SK-N-SH (cell line): ENCODE measurements at regions not wholly inside any gene's neighbourhood (a gene's known extent, or its start where the extent isn't known, plus 50 kb on each side); places are given as distances from the start of the nearest gene placed in this dataset.
A peak's percentile ranks its signal among the peaks of the same experiment; 100 is the strongest.

Experiments used
- CTCF ChIA-PET: fragments of 300-600, 350-600 bp; formaldehyde crosslinking; extraction: SDS; loops from one replicate; lab custom pipeline; 2021; lab: Yijun Ruan, JAX
- POLR2A ChIA-PET: fragments of 350-600 bp; sonication (Branson Sonifier 250); formaldehyde crosslinking; extraction: SDS; loops from one replicate; lab custom pipeline; 2020; ENCODE audit warnings: antibody characterized with exemption, inconsistent platforms; lab: Yijun Ruan, JAX
- DNase-seq: peaks from one replicate; pipeline ENCODE4 v3.0.0; 2012
- H2AFZ ChIP-seq: fragments of 200-600 bp; sonication (generic); 2 replicates; pipeline ENCODE4 v1.8.1; 2016; ENCODE audit warnings: antibody characterized with exemption, mild to moderate bottlenecking, low read depth
- H3F3A ChIP-seq: fragments of 200-600 bp; sonication (generic); replicated peaks from 2 replicates; pipeline ENCODE3; 2016; ENCODE audit warnings: antibody characterized with exemption, mild to moderate bottlenecking; ENCODE audit not compliant: insufficient read depth
- H3K27ac ChIP-seq, 2 experiments: fragments of 200-500 bp in 1 of 2; fragments of 200-600 bp in 1 of 2; sonication (Bioruptor generic) in 1 of 2; sonication (generic), shearing (Covaris generic) in 1 of 2; 2 replicates each; pipeline versions ENCODE4 v1.5.1 to v1.6.1; 2014 to 2016; ENCODE audit warnings: low read depth in 2 of 2, inconsistent platforms in 1 of 2, low read length in 1 of 2, mild to moderate bottlenecking in 1 of 2, mixed read lengths in 1 of 2
- H3K27me3 ChIP-seq: fragments of 200-600 bp; sonication (generic), shearing (Covaris generic); 2 replicates; pipeline ENCODE4 v1.6.1; 2016; ENCODE audit warnings: mixed run types; ENCODE audit not compliant: insufficient read depth
- H3K36me3 ChIP-seq, 2 experiments: fragments of 200-500 bp in 1 of 2; fragments of 200-600 bp in 1 of 2; sonication (Bioruptor generic) in 1 of 2; sonication (generic) in 1 of 2; replicated peaks in 1 of 2; 2 replicates each; pipeline versions ENCODE3 to v1.5.1; 2014 to 2016; ENCODE audit warnings: low read length in 1 of 2, mild to moderate bottlenecking in 1 of 2; ENCODE audit not compliant: insufficient read depth in 2 of 2, control insufficient read depth in 1 of 2
- H3K4me1 ChIP-seq, 2 experiments: fragments of 200-500 bp in 1 of 2; fragments of 200-600 bp in 1 of 2; sonication (Bioruptor generic) in 1 of 2; sonication (generic), shearing (Covaris generic) in 1 of 2; 2 replicates each; pipeline versions ENCODE4 v1.5.1 to v1.6.1; 2014 to 2016; ENCODE audit warnings: low read depth in 1 of 2, low read length in 1 of 2, mixed run types in 1 of 2; ENCODE audit not compliant: insufficient read depth in 2 of 2, control insufficient read depth in 1 of 2
- H3K4me2 ChIP-seq: fragments of 200-600 bp; sonication (generic), shearing (Covaris generic); 2 replicates; pipeline ENCODE4 v1.6.1; 2017; ENCODE audit warnings: mixed run types
- H3K4me3 ChIP-seq, 2 experiments: fragments of 200-500 bp in 1 of 2; fragments of 200-600 bp in 1 of 2; sonication (Bioruptor generic) in 1 of 2; sonication (generic), shearing (Covaris generic) in 1 of 2; 2 replicates each; pipeline versions ENCODE4 v1.5.1 to v1.8.1; 2014 to 2016; ENCODE audit warnings: low read depth in 2 of 2, inconsistent platforms in 1 of 2, low read length in 1 of 2, mild to moderate bottlenecking in 1 of 2, mixed read lengths in 1 of 2, moderate library complexity in 1 of 2
- H3K79me2 ChIP-seq: fragments of 200-600 bp; sonication (generic); 2 replicates; pipeline ENCODE4 v1.8.1; 2017; ENCODE audit warnings: mild to moderate bottlenecking; ENCODE audit not compliant: insufficient read depth
- H3K9ac ChIP-seq: fragments of 200-600 bp; sonication (generic); 2 replicates; pipeline ENCODE4 v1.6.1; 2017; ENCODE audit warnings: mixed run types
- H3K9me2 ChIP-seq: fragments of 200-600 bp; sonication (generic); 2 replicates; pipeline ENCODE4 v1.6.1; 2017; ENCODE audit warnings: mixed run types
- H3K9me3 ChIP-seq: fragments of 200-600 bp; sonication (generic); 2 replicates; pipeline ENCODE4 v1.6.1; 2017; ENCODE audit warnings: mixed run types, mild to moderate bottlenecking, moderate library complexity
- H4K20me1 ChIP-seq: fragments of 200-600 bp; sonication (generic); 2 replicates; pipeline ENCODE4 v1.6.1; 2017; ENCODE audit warnings: mild to moderate bottlenecking, mixed run types; ENCODE audit not compliant: insufficient read depth
- CHD2 ChIP-seq: fragments of 150-350 bp; IDR thresholded peaks from 2 replicates; pipeline ENCODE4 v1.6.1; 2018; ENCODE audit warnings: low read length; ENCODE audit not compliant: partially characterized antibody
- ELF1 ChIP-seq: IDR thresholded peaks from 2 replicates; pipeline ENCODE4 v1.4.0; 2012
- FOSL2 ChIP-seq: IDR thresholded peaks from 2 replicates; pipeline ENCODE4 v1.4.0; 2012; ENCODE audit warnings: low read depth, mild to moderate bottlenecking, moderate library complexity, borderline replicate concordance
- FOXJ3 ChIP-seq: sonication (generic); formaldehyde crosslinking; IDR thresholded peaks from 2 replicates; pipeline ENCODE4 v1.5.1; 2020; ENCODE audit warnings: mild to moderate bottlenecking, missing genetic modification reagents
- FOXM1 ChIP-seq: IDR thresholded peaks from 2 replicates; pipeline ENCODE4 v1.4.0; 2012; ENCODE audit warnings: low read depth, mild to moderate bottlenecking
- GABPA ChIP-seq: IDR thresholded peaks from 2 replicates; pipeline ENCODE4 v1.4.0; 2012; ENCODE audit warnings: low read depth, mild to moderate bottlenecking
- GATA2 ChIP-seq: sonication (generic); formaldehyde crosslinking; IDR thresholded peaks from 2 replicates; pipeline ENCODE4 v1.5.0; 2020; ENCODE audit warnings: mild to moderate bottlenecking, missing genetic modification reagents
- MAX ChIP-seq: IDR thresholded peaks from 2 replicates; pipeline ENCODE4 v1.4.0; 2012; ENCODE audit warnings: low read depth
- NFIC ChIP-seq: IDR thresholded peaks from 2 replicates; pipeline ENCODE4 v1.4.0; 2012; ENCODE audit warnings: borderline replicate concordance
- PBX3 ChIP-seq: IDR thresholded peaks from 2 replicates; pipeline ENCODE4; 2012
- RAD21 ChIP-seq: IDR thresholded peaks from 2 replicates; pipeline ENCODE4 v1.6.1; 2012; ENCODE audit warnings: mild to moderate bottlenecking, low read length
- RCOR1 ChIP-seq: fragments of 150-350 bp; IDR thresholded peaks from 2 replicates; pipeline ENCODE4 v1.6.1; 2017; ENCODE audit warnings: antibody characterized with exemption, low read length
- RFX5 ChIP-seq: IDR thresholded peaks from 2 replicates; pipeline ENCODE4 v1.6.1; 2012; ENCODE audit warnings: mild to moderate bottlenecking, improper control_type of control experiment, low read length
- SMC3 ChIP-seq: IDR thresholded peaks from 2 replicates; pipeline ENCODE4 v1.6.1; 2012; ENCODE audit warnings: low read depth, low read length, improper control_type of control experiment
- TAF1 ChIP-seq: IDR thresholded peaks from 2 replicates; pipeline ENCODE4 v1.6.1; 2012; ENCODE audit warnings: low read depth, mild to moderate bottlenecking, low read length, moderate library complexity, borderline replicate concordance
- TEAD4 ChIP-seq: IDR thresholded peaks from 2 replicates; pipeline ENCODE4 v1.4.0; 2012; ENCODE audit warnings: mild to moderate bottlenecking, borderline replicate concordance; ENCODE audit not compliant: insufficient read depth
- USF1 ChIP-seq: IDR thresholded peaks from 2 replicates; pipeline ENCODE4 v1.4.0; 2012; ENCODE audit warnings: low read depth, borderline replicate concordance
- USF2 ChIP-seq: fragments of 150-350 bp; IDR thresholded peaks from 2 replicates; pipeline ENCODE4 v1.6.1; 2017; ENCODE audit warnings: antibody characterized with exemption, low read length, low read depth, borderline replicate concordance
- YY1 ChIP-seq: IDR thresholded peaks from 2 replicates; pipeline ENCODE4 v1.4.0; 2012; ENCODE audit warnings: low read depth, mild to moderate bottlenecking
- WGBS: methylation state at CpG from one replicate; pipeline ENCODE4 v1.1.6; 2017; ENCODE audit warnings: low lambda C conversion rate; 5-methylcytosine and 5-hydroxymethylcytosine counted together

- no CpG with 5 or more reads among the region's 2 CpGs for WGBS
- Histone ChIP-seq H3K9ac (no peak overlapping the region), H2AFZ (no peak overlapping the region), H3K9me2 (no peaks in the 10 kb centered on the region), H3K27me3 (no peaks in the 10 kb centered on the region; the same call in 1 of the 2 replicates), H3F3A (peaks cover 6% of the 10 kb centered on the region), H3K36me3 (no peaks in the 10 kb centered on the region), H3K9me3 (no peaks in the 10 kb centered on the region), H3K4me2 (no peak overlapping the region), H4K20me1 (no peaks in the 10 kb centered on the region), H3K79me2 (no peaks in the 10 kb centered on the region), H3K4me1 (peaks cover 0 to 8% of the 10 kb centered on the region in 2 experiments; a peak in 2 of 4 replicates), H3K27ac (no peak overlapping the region), H3K4me3 (no peak overlapping the region)
- DNase-seq, result no peak
- TF ChIP-seq GATA2 (CRISPR knock-in tag) (no peak), RAD21 (no peak), SMC3 (no peak), USF1 (no peak), PBX3 (no peak), GABPA (no peak), USF2 (no peak), ELF1 (no peak), NFIC (no peak), TAF1 (no peak), FOXJ3 (CRISPR knock-in tag) (no peak), CHD2 (no peak), RFX5 (no peak), FOXM1 (no peak), YY1 (no peak), TEAD4 (no peak), RCOR1 (no peak), MAX (no peak)
- POLR2A ChIA-PET, result no interaction called here
- CTCF ChIA-PET, result no interaction called here
These were observed 403.1 kb downstream of the RRAGC start for GRCh38 chr1:38456531-38456876.

- H3K9me3 ChIP-seq, result no peaks in the 10 kb centered on the region
- H3K27me3 ChIP-seq, result no peaks in the 10 kb centered on the region; the same call in 1 of the 2 replicates
- H4K20me1 ChIP-seq, result no peaks in the 10 kb centered on the region
- H3K4me2 ChIP-seq, result 0 out of 2 replicates have a peak overlapping the region, but pooled peaks have one; percentile 25
- no peak overlapping the region for H2AFZ ChIP-seq
- H3F3A ChIP-seq, result peaks cover 11% of the 10 kb centered on the region
- H3K79me2 ChIP-seq, result no peaks in the 10 kb centered on the region
- no peaks in the 10 kb centered on the region for H3K36me3 ChIP-seq
- no peak overlapping the region for H3K9ac ChIP-seq
- DNase-seq, result no peak
- H3K27ac ChIP-seq, result no peak overlapping the region
- peaks cover 0 to 13% of the 10 kb centered on the region in 2 experiments; a peak in 2 of 4 replicates for H3K4me1 ChIP-seq
- no peak for TF ChIP-seq SMC3
- peak; percentile 26; the same call in 1 of the 2 replicates for TF ChIP-seq FOSL2
- 5% methylated on average over 13 of the region's 16 CpGs for WGBS
- no peaks in the 10 kb centered on the region for H3K9me2 ChIP-seq
- H3K4me3 ChIP-seq, result no peak overlapping the region
- CTCF ChIA-PET, result no interaction called here
- POLR2A ChIA-PET, result no interaction called here
These were observed 403.6 kb downstream of the RRAGC start for GRCh38 chr1:38455829-38456530.
